ENCODE measurements at regions not wholly inside any gene's neighbourhood (a gene's known extent, or its start where the extent isn't known, plus 50 kb on each side); places are given as distances from the start of the nearest gene placed in this dataset.

GRCh38 chr18:75698861-75699260 lies 271.4 kb upstream of the SMIM21 start:
- no peaks in the 10 kb centered on the region for H4K20me1 ChIP-seq (replicated peaks; ENCODE audit: control insufficient read depth, insufficient read depth, low read length)
- no peak overlapping the region for H3K27ac ChIP-seq (ENCODE audit: extremely low read depth, low read depth, low read length)
- H3K4me1 ChIP-seq (replicated peaks in 1 of 2; ENCODE audit: control insufficient read depth in 2 of 2, insufficient read depth in 2 of 2, low read length in 2 of 2) = no peaks in the 10 kb centered on the region
- H3K9me1 ChIP-seq (ENCODE audit: control insufficient read depth, insufficient read depth, low read length) = no peaks in the 10 kb centered on the region
- H3K4me2 ChIP-seq (ENCODE audit: insufficient read depth, low read length) = no peak overlapping the region
- H3K9me3 ChIP-seq (replicated peaks; ENCODE audit: control insufficient read depth, insufficient read depth, low read depth, low read length) = no peaks in the 10 kb centered on the region
- CTCF ChIA-PET (ENCODE audit: low intra/inter-chr PET ratio) = no interaction called here
- H2AFZ ChIP-seq (ENCODE audit: low read depth, low read length) = no peak overlapping the region
- in situ Hi-C loops (cut with MboI) (no loop called here), intact Hi-C loops (cut with micrococcal nuclease) (no loop called here)
- no peak overlapping the region for H3K4me3 ChIP-seq
- 0% methylated on average over 5 of the region's 7 CpGs for WGBS (ENCODE audit: insufficient coverage, low coverage, missing lambda C conversion rate)
- H3K9ac ChIP-seq (ENCODE audit: insufficient read depth in 1 of 2, low read depth in 2 of 2, low read length in 2 of 2) = no peak overlapping the region
- H3K36me3 ChIP-seq (ENCODE audit: control insufficient read depth, insufficient read depth, low read length) = no peaks in the 10 kb centered on the region
- no peaks in the 10 kb centered on the region for H3K27me3 ChIP-seq (ENCODE audit: control insufficient read depth in 2 of 2, insufficient read depth in 2 of 2, low read length in 2 of 2)
- FAIRE-seq (no peak), ATAC-seq (no peak), DNase-seq (ENCODE audit: extremely low read depth in 1 of 4, low spot score in 3 of 4) (no peak)
- H3K79me2 ChIP-seq (ENCODE audit: control insufficient read depth, insufficient read depth, low read length) = no peaks in the 10 kb centered on the region
- no TSS peak for BruUV-seq (replicated peaks)
- POLR2A ChIA-PET = no interaction called here
- no peak for TF ChIP-seq PTTG1 (tag; IDR thresholded peaks at IDR 0.05; ENCODE audit: low read depth)
- TF ChIP-seq SETDB1 (IDR thresholded peaks at IDR 0.05; ENCODE audit: low read length) = no peak
- no peak for TF ChIP-seq MTA3 (IDR thresholded peaks at IDR 0.05; ENCODE audit: borderline replicate concordance)
- TF ChIP-seq CXXC5 (CRISPR knock-in tag; IDR thresholded peaks at IDR 0.05) = no peak
- TF ChIP-seq STAT5A (IDR thresholded peaks at IDR 0.05; ENCODE audit: borderline replicate concordance, low read length) = no peak
- no peak for TF ChIP-seq ATF1 (CRISPR knock-in tag; IDR thresholded peaks at IDR 0.05)
- TF ChIP-seq ATF1 (tag; IDR thresholded peaks at IDR 0.05) = 0 out of 2 replicates have a peak, but pooled peaks have one; percentile 15
- TF ChIP-seq CBFB (CRISPR knock-in tag; IDR thresholded peaks at IDR 0.05) = no peak
- no peak for TF ChIP-seq HSF4 (CRISPR knock-in tag; IDR thresholded peaks at IDR 0.05; ENCODE audit: borderline replicate concordance)
- no peak for TF ChIP-seq E2F8 (IDR thresholded peaks at IDR 0.05; ENCODE audit: low read depth, partially characterized antibody)
- no peak for TF ChIP-seq ZSCAN32 (CRISPR knock-in tag; IDR thresholded peaks at IDR 0.05)
- no peak for TF ChIP-seq MAFF (IDR thresholded peaks at IDR 0.05; ENCODE audit: low read length)
- no peak for TF ChIP-seq ATF6 (CRISPR knock-in tag; IDR thresholded peaks at IDR 0.05)

Measured in K562 (cell line).